ENCODE measurements at regions not wholly inside any gene's neighbourhood (a gene's known extent, or its start where the extent isn't known, plus 50 kb on each side); places are given as distances from the start of the nearest gene placed in this dataset.

DNA sequence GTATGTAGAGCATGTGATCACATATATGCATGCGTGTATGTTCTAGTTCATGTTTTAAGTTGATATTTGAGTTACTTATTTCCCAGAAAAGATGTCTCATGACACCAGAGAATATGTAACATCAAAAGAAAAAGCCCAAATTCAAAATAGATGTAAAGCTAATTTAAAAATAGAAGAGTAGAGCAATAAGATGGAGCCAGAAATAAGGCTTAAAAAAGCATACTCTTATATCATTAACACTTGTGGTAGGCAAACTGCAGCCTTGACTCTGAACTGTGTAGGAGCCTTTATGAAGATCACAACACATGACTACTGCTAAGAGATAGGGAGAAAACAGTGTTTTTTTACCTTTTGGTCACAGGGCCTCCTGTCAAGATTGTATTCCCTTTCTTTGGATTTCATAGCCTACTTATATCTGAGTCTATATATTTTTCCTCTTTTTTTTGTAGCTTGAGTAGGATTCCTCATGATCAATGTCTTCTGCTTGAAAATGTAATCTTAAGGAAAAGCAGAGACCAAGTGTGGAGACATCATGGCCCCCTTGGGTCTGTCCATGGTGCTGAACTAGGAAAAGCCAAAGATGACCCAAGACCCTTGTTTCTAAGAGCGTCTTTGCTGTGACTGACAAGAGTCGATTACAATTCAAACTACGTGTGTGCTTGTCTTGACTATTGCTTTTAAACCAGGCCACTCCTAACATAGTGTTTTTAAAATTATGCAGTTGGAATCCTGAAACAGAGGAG, 390.4 kb downstream of the SHISA9 start:
- Histone ChIP-seq H2AFZ (ENCODE audit: low read length) (no peak overlapping the region), H3K4me3 (ENCODE audit: low read depth, low read length, poor library complexity, severe bottlenecking) (no peak overlapping the region), H3K9me3 (ENCODE audit: low read length) (no peaks in the 10 kb centered on the region), H3K36me3 (ENCODE audit: insufficient read depth, low read length) (no peaks in the 10 kb centered on the region), H4K20me1 (ENCODE audit: insufficient read depth, low read length) (no peaks in the 10 kb centered on the region), H3K27ac (ENCODE audit: low read depth, low read length, poor library complexity, severe bottlenecking) (no peak overlapping the region), H3K79me2 (ENCODE audit: insufficient read depth, low read depth, low read length) (no peaks in the 10 kb centered on the region), H3K4me1 (ENCODE audit: insufficient read depth, low read length, poor library complexity, severe bottlenecking) (peaks cover 5% of the 10 kb centered on the region), H3K4me2 (ENCODE audit: low read length) (no peak overlapping the region), H3K9me2 (ENCODE audit: insufficient read depth, low read length) (no peaks in the 10 kb centered on the region)
- peak; percentile 14 for DNase-seq (ENCODE audit: low spot score)
- no TSS peak for BruUV-seq (replicated peaks)
- TF ChIP-seq EZH2phosphoT487 (IDR thresholded peaks at IDR 0.05; ENCODE audit: borderline replicate concordance, low read depth, low read length), result no peak
- no peak for TF ChIP-seq CTCF (conservative IDR thresholded peaks at IDR 0.05; ENCODE audit: low read length)
- intact Hi-C loops (cut with micrococcal nuclease; ENCODE audit: unreplicated experiment), result no loop called here
- POLR2A ChIA-PET, result interaction anchor here (0.6 to 0.7 kb wide), 2 partner anchors 42 to 46 kb away, joined by 3 to 4 read pairs; no protein-coding TSS in a partner anchor
- CTCF ChIA-PET (ENCODE audit: unreplicated experiment), result no interaction called here

DNA sequence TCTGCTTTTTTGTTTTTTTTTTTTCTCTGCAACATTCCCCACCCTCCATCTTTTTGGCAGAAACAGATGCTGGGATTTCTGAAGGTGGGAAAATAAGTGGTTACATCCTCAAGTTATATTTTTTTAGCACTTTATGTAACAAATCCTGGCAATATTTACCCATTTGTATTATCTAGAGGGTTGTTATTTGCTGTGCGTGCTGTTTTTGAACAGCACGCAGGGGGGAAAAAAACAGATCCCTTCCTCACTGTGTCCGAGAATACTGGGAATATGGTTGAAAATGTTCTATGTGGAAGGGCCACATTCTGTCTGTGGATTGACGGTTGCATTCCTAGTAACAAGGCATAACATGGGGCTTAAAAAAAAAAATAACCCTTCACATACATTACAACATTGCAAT, 394.8 kb downstream of the SHISA9 start:
- Histone ChIP-seq H3K4me1 (ENCODE audit: insufficient read depth, low read length, poor library complexity, severe bottlenecking) (peaks cover 5% of the 10 kb centered on the region), H3K9me3 (ENCODE audit: low read length) (no peaks in the 10 kb centered on the region), H3K27ac (ENCODE audit: low read depth, low read length, poor library complexity, severe bottlenecking) (no peak overlapping the region), H3K36me3 (ENCODE audit: insufficient read depth, low read length) (no peaks in the 10 kb centered on the region), H3K79me2 (ENCODE audit: insufficient read depth, low read depth, low read length) (no peaks in the 10 kb centered on the region), H4K20me1 (ENCODE audit: insufficient read depth, low read length) (no peaks in the 10 kb centered on the region), H3K9me2 (ENCODE audit: insufficient read depth, low read length) (no peaks in the 10 kb centered on the region), H3K4me3 (ENCODE audit: low read depth, low read length, poor library complexity, severe bottlenecking) (no peak overlapping the region), H3K4me2 (ENCODE audit: low read length) (no peak overlapping the region), H2AFZ (ENCODE audit: low read length) (no peak overlapping the region)
- intact Hi-C loops (cut with micrococcal nuclease; ENCODE audit: unreplicated experiment), result no loop called here
- ChIA-PET CTCF (ENCODE audit: unreplicated experiment) (no interaction called here), POLR2A (interaction anchor here (0.7 kb wide), 1 partner anchor 8 kb away, joined by 3 read pairs; no protein-coding TSS in a partner anchor)
- no peak for DNase-seq (ENCODE audit: low spot score)
- TF ChIP-seq EZH2phosphoT487 (IDR thresholded peaks at IDR 0.05; ENCODE audit: borderline replicate concordance, low read depth, low read length) (no peak), CTCF (conservative IDR thresholded peaks at IDR 0.05; ENCODE audit: low read length) (no peak)
- BruUV-seq (replicated peaks), result no TSS peak

DNA sequence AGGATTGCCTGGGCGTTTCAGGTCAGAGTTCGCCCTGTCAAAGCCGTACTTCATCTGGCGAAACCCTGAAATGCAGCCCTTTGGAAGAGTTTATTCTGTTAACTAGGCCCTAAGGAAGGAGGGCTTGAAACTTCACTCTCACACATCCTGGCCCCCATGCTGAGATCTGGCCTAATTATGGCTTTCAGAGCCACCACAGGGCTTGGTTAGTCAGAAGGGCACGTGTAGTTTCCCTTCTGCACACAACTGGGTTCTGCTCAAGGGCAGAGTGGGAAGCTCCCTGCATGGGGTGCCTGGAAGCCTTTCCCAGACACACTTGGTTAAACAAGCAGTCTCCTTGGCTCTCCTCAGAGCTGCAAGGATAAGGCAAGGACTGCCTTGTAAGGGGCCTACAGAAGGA, 397.3 kb downstream of the SHISA9 start:
- Histone ChIP-seq H2AFZ (ENCODE audit: low read length) (no peak overlapping the region), H3K4me3 (ENCODE audit: low read depth, low read length, poor library complexity, severe bottlenecking) (no peak overlapping the region), H3K4me2 (ENCODE audit: low read length) (no peak overlapping the region), H3K36me3 (ENCODE audit: insufficient read depth, low read length) (no peaks in the 10 kb centered on the region), H3K9me2 (ENCODE audit: insufficient read depth, low read length) (no peaks in the 10 kb centered on the region), H3K9me3 (ENCODE audit: low read length) (no peaks in the 10 kb centered on the region), H3K4me1 (ENCODE audit: insufficient read depth, low read length, poor library complexity, severe bottlenecking) (peaks cover 19% of the 10 kb centered on the region), H3K27ac (ENCODE audit: low read depth, low read length, poor library complexity, severe bottlenecking) (no peak overlapping the region), H4K20me1 (ENCODE audit: insufficient read depth, low read length) (no peaks in the 10 kb centered on the region), H3K79me2 (ENCODE audit: insufficient read depth, low read depth, low read length) (no peaks in the 10 kb centered on the region)
- POLR2A ChIA-PET, result interaction anchor here (0.7 kb wide), 1 partner anchor 12 kb away, joined by 3 read pairs; no protein-coding TSS in a partner anchor
- intact Hi-C loops (cut with micrococcal nuclease; ENCODE audit: unreplicated experiment), result no loop called here
- BruUV-seq (replicated peaks), result no TSS peak
- CTCF ChIA-PET (ENCODE audit: unreplicated experiment), result no interaction called here
- DNase-seq (ENCODE audit: low spot score), result no peak
- TF ChIP-seq EZH2phosphoT487 (IDR thresholded peaks at IDR 0.05; ENCODE audit: borderline replicate concordance, low read depth, low read length), result no peak
- no peak for TF ChIP-seq CTCF (conservative IDR thresholded peaks at IDR 0.05; ENCODE audit: low read length)

Data from OCI-LY7 (cell line).